Renal cortex interstitium (tissue), 11 donors: ENCODE measurements at regions not wholly inside any gene's neighbourhood (a gene's known extent, or its start where the extent isn't known, plus 50 kb on each side); places are given as distances from the start of the nearest gene placed in this dataset.
A peak's percentile ranks its signal among the peaks of the same experiment; 100 is the strongest.

Experiments used
- DNase-seq, 11 donors: peaks; one replicate each; pipeline ENCODE4 v3.0.0-alpha.2; 2013; ENCODE audit warnings: low read depth in 9 of 11, low spot score in 4 of 11; ENCODE audit errors: extremely low read depth in 1 of 11

- DNase-seq: no peak
These were observed 512.1 kb downstream of the SHQ1 start for GRCh38 chr3:72336114-72336651.

- DNase-seq: no peak
These were observed 512.7 kb downstream of the SHQ1 start for GRCh38 chr3:72335458-72336095.

DNA sequence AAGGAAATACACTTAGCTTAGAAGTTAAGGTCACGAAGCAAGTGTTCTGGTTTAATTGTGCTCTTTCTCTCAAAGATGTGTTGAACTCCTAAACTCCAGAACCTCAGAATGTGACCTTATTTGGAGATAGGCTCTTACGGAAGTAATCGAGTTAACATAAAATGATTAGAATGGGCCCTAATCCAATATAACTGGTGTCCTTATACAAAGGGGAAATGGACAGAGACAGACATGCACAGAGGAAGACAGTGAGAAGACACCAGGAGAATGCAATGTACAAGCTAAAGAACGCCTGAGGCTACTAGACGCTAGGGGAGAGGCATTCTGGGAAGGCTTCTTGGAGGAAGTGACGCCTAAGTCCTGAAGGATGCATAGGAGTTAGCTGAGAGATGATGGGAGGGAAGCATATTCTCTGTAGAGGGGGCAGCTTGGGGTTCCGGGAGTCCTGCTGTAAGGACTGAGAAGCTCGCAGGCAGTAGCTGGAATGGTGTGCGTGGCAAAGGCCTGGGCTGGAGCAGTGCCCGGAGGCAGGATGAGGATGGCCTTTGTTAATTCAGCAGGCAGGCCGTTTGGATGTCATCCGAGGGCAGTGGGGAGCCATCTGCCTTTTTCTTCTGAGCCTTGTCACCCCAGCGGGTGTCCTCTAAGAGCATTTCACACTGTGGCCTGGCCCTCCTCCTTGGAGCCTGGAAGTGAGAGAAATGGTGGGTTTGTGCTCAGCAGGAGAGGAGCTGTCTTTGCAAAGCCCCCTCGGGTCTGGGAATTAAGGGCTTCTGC, 513.4 kb downstream of the SHQ1 start:
- DNase-seq: no peak

DNA sequence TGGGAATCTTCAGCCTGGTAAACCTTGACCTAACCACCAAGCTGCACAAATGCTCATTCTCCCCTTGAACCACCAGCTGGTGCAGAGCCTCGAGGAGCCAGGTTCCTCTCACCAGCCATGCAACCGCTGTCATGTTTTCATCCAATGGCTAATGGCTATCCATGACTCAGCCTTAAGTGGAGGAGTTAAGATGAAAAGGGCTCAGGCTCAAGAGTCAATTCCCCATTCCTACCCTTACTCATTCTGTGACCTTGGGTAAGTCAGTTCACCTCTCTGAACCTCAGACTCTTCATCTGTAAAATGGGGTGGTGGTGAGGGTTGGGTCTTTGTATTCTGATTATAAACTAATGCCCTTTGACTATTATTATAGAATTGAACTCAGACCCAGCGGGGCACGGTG, 515.6 kb downstream of the SHQ1 start:
- DNase-seq: no peak

DNA sequence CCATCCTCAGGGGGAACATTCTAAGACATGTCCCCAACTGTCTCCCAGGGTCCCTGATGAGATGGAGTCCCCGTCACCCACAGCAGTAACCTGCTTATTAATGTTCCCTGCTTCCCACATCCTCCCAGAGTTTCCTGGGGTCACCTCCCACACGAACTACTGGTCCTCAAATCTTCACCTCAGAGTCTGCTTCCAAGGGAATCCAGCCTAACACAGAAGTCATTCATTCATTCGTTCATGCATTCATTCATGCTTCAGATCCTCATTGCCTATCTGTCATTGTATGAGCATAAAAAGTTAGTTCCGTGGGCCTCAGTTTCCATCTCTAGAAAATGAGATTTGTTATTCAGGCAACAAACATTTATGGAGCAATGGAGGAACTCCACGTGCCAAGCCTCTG, 516.2 kb downstream of the SHQ1 start:
- no peak for DNase-seq

DNA sequence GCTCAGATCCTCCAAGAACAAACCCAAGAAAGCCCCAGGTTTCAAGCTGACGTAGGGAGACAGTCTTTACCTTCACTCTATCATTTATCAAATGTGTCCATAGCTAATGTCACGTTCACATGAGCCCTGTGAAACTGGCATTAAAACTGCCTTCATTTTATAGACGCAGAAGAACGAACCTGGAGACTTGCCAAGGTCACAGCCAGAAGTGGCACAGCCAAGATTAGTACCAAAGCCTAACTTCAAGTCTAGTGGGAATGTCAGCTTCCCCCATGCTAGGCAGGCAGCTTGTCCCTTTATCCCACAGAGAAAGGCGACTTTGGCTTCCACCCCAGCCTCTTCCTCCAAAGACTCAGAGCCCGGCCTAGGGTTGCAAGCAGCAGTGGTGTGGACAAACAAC, 517.2 kb downstream of the SHQ1 start:
- DNase-seq: no peak

- peak in 3 of 11 donors; percentile 66 to 81 (median 67) for DNase-seq
These were observed 518.9 kb downstream of the SHQ1 start for GRCh38 chr3:72329354-72329753.

- no peak for DNase-seq
These were observed 519.4 kb downstream of the SHQ1 start for GRCh38 chr3:72328755-72329277.

DNA sequence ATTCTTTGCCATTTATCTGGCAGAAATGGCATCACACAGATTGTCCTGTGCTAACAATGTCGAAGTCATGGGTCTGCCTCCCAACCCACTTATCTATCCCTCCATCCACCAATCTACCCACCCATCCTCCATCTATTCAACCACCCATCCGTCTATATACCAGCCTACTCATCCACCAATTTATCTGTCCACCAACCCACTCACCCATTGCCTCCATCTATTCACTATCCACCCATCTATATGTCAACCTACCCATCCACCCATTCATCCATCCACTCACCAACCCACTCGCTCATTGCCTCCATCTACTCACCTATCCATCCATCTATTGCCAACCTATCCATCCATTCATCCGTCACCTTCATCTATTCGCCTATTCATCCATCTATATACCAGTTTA, 521.2 kb downstream of the SHQ1 start:
- no peak for DNase-seq

DNA sequence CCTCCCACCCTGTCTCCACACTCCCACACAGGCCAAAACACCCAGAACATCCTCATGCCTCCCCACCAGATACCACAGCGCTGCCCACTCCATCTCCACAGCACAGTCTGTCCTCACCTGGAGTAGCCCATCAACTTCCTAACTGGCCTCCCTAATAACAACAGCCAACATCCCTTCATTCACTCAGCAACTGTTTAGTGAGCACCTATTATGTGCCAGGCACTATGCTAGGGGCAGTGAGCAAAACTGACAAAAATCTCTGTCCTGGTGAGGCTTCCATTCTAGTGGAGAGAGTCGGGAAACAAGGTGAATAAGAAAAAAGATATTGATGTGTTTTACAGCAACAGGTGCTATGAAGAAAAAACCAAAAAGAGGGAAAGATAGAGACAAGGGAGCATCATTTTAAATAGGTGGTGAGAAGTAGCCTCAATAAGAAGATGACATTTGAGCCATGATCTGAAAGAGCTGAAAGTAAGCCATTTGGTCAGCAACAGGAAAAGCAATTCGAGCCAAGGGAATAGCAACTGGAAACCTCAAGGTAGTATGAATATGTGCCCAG, 523.9 kb downstream of the SHQ1 start:
- DNase-seq: no peak

GRCh38 chr3:72323773-72324172, 524.5 kb downstream of the SHQ1 start:
- no peak for DNase-seq

- no peak for DNase-seq
These were observed 525.8 kb downstream of the SHQ1 start for GRCh38 chr3:72322264-72322976.

- DNase-seq: peak in 1 of 11 donors; percentile 32
These were observed 527.3 kb downstream of the SHQ1 start for GRCh38 chr3:72320955-72321303.

DNA sequence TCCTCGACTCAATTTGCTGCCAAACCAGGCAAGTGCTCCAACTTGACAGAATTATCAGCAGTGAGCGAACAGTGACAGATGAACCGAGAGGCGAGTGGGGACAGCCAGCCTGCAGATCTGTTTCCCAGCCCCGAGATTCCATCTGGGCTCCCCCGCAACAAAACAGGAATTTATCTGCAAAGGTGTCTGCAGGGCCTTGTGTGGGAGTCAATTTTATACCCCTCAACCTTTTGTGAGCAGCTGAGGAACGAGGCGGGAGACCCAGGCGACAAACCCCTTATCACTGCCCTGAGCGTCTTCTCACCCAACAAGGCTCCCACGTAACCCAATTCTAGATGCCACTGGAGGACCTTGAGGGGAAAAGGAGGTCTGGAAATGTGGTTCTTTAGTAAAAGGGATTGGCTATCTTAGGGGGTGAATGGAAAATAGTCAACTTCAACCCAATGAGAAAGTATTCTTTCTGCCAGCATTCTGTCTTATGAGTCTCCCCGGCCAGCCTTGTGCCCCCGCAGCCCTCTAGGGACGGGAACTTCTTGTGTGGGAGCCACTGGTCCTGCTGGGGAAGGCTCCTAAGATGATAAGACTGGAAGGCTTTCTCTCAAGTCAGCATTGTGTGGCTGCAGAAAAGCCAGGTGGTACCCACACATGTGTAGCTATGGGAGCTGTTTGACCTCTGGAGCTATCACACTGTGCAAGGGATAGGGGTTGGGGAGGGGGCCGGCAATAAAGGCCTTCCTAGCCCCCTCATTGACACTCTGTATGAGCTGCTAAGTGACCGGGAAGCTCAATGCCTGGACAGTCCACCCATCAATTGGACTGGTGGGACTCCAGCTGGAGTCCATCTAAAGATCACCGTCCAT, 527.9 kb downstream of the SHQ1 start:
- no peak for DNase-seq

DNA sequence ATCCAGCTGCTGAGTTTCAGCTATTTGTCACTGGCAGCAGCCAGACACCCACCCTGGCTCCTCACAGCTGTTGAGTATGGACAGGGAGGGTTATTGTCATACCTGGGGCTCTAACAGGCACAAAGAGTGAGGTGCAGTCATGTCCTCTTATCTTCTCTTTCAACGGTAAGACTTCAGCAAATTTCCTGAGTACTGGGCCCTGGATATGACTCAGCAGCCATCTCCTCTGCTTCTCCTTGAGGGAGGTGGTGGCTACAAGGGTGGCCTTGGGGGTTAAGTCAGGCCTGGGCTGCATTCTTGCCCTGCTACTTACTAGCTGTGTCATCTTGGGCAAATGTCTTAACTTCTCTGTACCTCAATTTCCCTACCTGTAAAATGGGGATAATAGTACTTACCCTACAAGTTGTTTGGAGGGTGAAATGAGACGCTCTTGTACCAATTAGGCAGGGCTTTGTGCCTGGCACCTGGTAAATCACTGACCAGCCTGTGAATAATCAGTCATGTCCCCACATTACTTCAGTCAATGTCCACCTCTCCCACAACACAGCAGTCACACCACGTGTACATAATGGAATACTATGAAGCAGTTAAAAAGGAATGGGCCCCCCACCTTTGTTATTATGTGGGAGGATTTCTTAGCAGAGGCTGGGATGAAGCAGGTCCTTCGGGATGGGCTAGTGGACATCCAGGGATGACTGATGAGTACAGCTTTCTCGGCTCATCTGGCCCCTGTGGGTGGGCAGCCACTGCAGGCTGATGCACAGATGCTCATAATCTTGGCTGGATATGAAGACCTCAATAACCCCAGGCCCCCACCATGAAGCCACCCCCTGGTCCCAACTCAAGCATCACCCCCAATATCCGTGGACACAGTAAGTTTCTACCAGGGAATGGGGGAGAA, 528.8 kb downstream of the SHQ1 start:
- no peak for DNase-seq

GRCh38 chr3:72318504-72319193, 529.6 kb downstream of the SHQ1 start:
- no peak for DNase-seq

DNA sequence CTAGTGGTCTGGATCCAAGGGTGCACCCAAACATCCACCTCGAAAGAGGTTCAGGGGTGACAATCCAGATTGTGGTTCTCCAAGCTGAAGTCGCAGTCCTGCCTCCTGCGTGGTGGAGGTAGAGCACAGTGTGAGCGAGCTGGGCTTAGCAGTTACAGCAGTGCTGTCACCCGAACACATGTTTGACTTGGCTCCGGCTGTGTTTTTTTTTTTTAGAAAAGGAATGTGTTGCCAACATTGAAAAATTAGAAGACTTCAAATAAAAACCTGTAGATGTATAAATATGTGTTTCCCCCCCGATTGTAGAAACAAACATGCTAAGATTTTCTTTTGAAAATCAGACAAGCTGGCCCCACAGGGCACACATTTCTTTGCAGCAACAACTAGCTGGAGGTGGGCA, 530.8 kb downstream of the SHQ1 start:
- no peak for DNase-seq
